HCT116 (cell line): ENCODE measurements at regions not wholly inside any gene's neighbourhood (a gene's known extent, or its start where the extent isn't known, plus 50 kb on each side); places are given as distances from the start of the nearest gene placed in this dataset.

ENCODE experiments used
- CBX3 ChIP-seq: IDR thresholded peaks from 2 replicates; pipeline ENCODE4 v1.6.1; 2012; ENCODE audit warnings: low read depth
- POLR2A ChIP-seq: IDR thresholded peaks from 2 replicates; pipeline ENCODE4 v1.7.0; 2011; ENCODE audit warnings: borderline replicate concordance; ENCODE audit not compliant: insufficient read depth, insufficient read length; ENCODE audit errors: extremely low read depth
- POLR2AphosphoS5 ChIP-seq: IDR thresholded peaks from 2 replicates; pipeline ENCODE4 v1.6.1; 2011; ENCODE audit warnings: mild to moderate bottlenecking, low read depth, low read length, moderate library complexity
- RAD21 ChIP-seq: IDR thresholded peaks from 2 replicates; pipeline ENCODE4 v1.6.1; 2012; ENCODE audit warnings: low read depth, mild to moderate bottlenecking
- SIN3A ChIP-seq: IDR thresholded peaks from 2 replicates; pipeline ENCODE4 v1.6.1; 2012; ENCODE audit warnings: low read depth
- SP1 ChIP-seq: IDR thresholded peaks from 2 replicates; pipeline ENCODE4 v1.6.1; 2012; ENCODE audit warnings: low read depth
- SRF ChIP-seq: IDR thresholded peaks from 2 replicates; pipeline ENCODE4 v1.6.1; 2012; ENCODE audit warnings: low read depth
- TCF7L2 ChIP-seq: IDR thresholded peaks from 2 replicates; pipeline ENCODE4 v1.7.0; 2011; ENCODE audit warnings: borderline replicate concordance, inconsistent platforms; ENCODE audit not compliant: insufficient read depth, insufficient read length; ENCODE audit errors: extremely low read depth
- YY1 ChIP-seq: IDR thresholded peaks from 2 replicates; pipeline ENCODE4 v1.6.1; 2011; ENCODE audit warnings: low read length, low read depth, moderate library complexity, mild to moderate bottlenecking; ENCODE audit not compliant: insufficient replicate concordance; ENCODE audit errors: extremely low read depth
- TF ChIP-seq, protein P1 (sequence below), 3 experiments: fragments of 200-600 bp in 1 of 3; sonication (generic) in 1 of 3; IDR thresholded peaks in 2 of 3; conservative IDR thresholded peaks in 1 of 3; 2 replicates each; pipeline ENCODE4 v1.5.1; 2012 to 2017; ENCODE audit warnings: low read depth in 2 of 3, low read length in 2 of 3, antibody characterized with exemption in 1 of 3, borderline replicate concordance in 1 of 3, control low read depth in 1 of 3, mild to moderate bottlenecking in 1 of 3, mixed read lengths in 1 of 3, mixed run types in 1 of 3, moderate library complexity in 1 of 3; ENCODE audit not compliant: insufficient read depth in 1 of 3
- TF ChIP-seq, protein P2 (sequence below): IDR thresholded peaks from 2 replicates; pipeline ENCODE4 v1.6.1; 2011; ENCODE audit warnings: mild to moderate bottlenecking, low read length, moderate library complexity; ENCODE audit not compliant: insufficient replicate concordance; ENCODE audit errors: extremely low read depth
- TF ChIP-seq, protein P3 (sequence below): IDR thresholded peaks from 2 replicates; pipeline ENCODE4 v1.6.1; 2012; ENCODE audit warnings: low read depth

DNA sequence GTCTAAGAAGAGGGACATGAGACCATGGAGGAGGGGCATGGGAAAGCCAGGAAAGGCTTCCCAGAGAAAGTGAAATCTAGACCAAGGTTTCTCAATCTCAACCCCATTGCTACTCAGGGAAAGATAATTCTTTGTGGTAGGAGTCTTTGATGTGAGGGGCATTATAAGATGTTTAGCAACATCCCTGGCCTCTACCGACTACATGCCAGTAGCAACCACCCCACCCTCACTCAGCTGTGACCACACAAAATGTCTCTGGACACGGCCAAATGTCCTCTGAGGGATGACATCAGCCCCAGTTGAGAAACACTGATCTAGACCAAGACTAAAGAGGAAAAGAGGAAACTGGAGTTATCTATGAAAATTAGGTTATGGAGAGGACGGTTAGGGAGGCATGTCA lies 298.5 kb upstream of the KIF2A start:
- TF ChIP-seq, protein P1, sequence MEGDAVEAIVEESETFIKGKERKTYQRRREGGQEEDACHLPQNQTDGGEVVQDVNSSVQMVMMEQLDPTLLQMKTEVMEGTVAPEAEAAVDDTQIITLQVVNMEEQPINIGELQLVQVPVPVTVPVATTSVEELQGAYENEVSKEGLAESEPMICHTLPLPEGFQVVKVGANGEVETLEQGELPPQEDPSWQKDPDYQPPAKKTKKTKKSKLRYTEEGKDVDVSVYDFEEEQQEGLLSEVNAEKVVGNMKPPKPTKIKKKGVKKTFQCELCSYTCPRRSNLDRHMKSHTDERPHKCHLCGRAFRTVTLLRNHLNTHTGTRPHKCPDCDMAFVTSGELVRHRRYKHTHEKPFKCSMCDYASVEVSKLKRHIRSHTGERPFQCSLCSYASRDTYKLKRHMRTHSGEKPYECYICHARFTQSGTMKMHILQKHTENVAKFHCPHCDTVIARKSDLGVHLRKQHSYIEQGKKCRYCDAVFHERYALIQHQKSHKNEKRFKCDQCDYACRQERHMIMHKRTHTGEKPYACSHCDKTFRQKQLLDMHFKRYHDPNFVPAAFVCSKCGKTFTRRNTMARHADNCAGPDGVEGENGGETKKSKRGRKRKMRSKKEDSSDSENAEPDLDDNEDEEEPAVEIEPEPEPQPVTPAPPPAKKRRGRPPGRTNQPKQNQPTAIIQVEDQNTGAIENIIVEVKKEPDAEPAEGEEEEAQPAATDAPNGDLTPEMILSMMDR (IDR thresholded peaks at IDR 0.05 in 2 of 3, conservative IDR thresholded peaks at IDR 0.05 in 1 of 3; ENCODE audit: borderline replicate concordance in 1 of 3, insufficient read depth in 1 of 3, low read depth in 2 of 3, low read length in 2 of 3), result no peak
- TF ChIP-seq YY1, result no peak
- no peak for TF ChIP-seq POLR2A
- no peak for TF ChIP-seq POLR2AphosphoS5
- TF ChIP-seq, protein P2, sequence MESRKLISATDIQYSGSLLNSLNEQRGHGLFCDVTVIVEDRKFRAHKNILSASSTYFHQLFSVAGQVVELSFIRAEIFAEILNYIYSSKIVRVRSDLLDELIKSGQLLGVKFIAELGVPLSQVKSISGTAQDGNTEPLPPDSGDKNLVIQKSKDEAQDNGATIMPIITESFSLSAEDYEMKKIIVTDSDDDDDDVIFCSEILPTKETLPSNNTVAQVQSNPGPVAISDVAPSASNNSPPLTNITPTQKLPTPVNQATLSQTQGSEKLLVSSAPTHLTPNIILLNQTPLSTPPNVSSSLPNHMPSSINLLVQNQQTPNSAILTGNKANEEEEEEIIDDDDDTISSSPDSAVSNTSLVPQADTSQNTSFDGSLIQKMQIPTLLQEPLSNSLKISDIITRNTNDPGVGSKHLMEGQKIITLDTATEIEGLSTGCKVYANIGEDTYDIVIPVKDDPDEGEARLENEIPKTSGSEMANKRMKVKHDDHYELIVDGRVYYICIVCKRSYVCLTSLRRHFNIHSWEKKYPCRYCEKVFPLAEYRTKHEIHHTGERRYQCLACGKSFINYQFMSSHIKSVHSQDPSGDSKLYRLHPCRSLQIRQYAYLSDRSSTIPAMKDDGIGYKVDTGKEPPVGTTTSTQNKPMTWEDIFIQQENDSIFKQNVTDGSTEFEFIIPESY, result no peak
- no peak for TF ChIP-seq CBX3
- TF ChIP-seq, protein P3, sequence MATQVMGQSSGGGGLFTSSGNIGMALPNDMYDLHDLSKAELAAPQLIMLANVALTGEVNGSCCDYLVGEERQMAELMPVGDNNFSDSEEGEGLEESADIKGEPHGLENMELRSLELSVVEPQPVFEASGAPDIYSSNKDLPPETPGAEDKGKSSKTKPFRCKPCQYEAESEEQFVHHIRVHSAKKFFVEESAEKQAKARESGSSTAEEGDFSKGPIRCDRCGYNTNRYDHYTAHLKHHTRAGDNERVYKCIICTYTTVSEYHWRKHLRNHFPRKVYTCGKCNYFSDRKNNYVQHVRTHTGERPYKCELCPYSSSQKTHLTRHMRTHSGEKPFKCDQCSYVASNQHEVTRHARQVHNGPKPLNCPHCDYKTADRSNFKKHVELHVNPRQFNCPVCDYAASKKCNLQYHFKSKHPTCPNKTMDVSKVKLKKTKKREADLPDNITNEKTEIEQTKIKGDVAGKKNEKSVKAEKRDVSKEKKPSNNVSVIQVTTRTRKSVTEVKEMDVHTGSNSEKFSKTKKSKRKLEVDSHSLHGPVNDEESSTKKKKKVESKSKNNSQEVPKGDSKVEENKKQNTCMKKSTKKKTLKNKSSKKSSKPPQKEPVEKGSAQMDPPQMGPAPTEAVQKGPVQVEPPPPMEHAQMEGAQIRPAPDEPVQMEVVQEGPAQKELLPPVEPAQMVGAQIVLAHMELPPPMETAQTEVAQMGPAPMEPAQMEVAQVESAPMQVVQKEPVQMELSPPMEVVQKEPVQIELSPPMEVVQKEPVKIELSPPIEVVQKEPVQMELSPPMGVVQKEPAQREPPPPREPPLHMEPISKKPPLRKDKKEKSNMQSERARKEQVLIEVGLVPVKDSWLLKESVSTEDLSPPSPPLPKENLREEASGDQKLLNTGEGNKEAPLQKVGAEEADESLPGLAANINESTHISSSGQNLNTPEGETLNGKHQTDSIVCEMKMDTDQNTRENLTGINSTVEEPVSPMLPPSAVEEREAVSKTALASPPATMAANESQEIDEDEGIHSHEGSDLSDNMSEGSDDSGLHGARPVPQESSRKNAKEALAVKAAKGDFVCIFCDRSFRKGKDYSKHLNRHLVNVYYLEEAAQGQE, result no peak
- no peak for TF ChIP-seq SP1
- TF ChIP-seq RAD21, result no peak
- no peak for TF ChIP-seq SIN3A
- no peak for TF ChIP-seq SRF
- TF ChIP-seq TCF7L2, result no peak
